OCI-LY1 (cell line): ENCODE measurements at regions not wholly inside any gene's neighbourhood (a gene's known extent, or its start where the extent isn't known, plus 50 kb on each side); places are given as distances from the start of the nearest gene placed in this dataset.

Experiments
- CTCF ChIP-seq: fragments of 200-600 bp; sonication (generic), shearing (Covaris generic); IDR thresholded peaks from 2 replicates; pipeline ENCODE4 v1.5.1; 2017; ENCODE audit warnings: mild to moderate bottlenecking, antibody characterized with exemption, low read length, moderate library complexity, mixed read lengths
- EZH2 ChIP-seq: fragments of 200-600 bp; sonication (generic), shearing (Covaris generic); IDR thresholded peaks from 2 replicates; pipeline ENCODE4 v1.8.0; 2017; ENCODE audit warnings: borderline replicate concordance, mixed run types, mild to moderate bottlenecking, antibody characterized with exemption, low read length, moderate library complexity, mixed read lengths

DNA sequence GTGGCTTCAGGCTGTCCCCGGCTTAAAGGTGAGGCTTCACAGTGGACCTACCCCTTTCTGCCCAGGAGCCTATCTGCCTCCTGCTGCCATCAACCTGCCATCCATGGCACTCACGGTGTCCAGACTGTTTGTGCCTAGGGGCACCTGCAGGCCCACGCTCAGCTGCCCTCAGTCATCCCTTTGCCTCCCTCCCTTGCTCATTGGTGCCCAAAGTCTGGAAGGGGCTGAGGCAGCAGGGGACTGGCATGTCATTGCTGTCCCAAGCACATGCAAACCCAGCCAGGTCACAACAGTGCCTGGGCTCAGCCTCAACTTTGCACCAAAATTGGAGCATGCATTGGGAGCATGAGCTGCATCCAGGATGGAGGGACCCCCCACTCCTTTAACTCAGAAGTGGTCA lies 1142.7 kb upstream of the NCAM2 start:
- TF ChIP-seq CTCF = no peak
- no peak for TF ChIP-seq EZH2
